ENCODE measurements at regions not wholly inside any gene's neighbourhood (a gene's known extent, or its start where the extent isn't known, plus 50 kb on each side); places are given as distances from the start of the nearest gene placed in this dataset.

- DNase-seq (ENCODE audit: low spot score in 2 of 2) (no peak), ATAC-seq (no peak)
- Mint-ChIP-seq H3K36me3 (no peaks in the 10 kb centered on the region), H3K27ac (no peak overlapping the region), H3K9me3 (peaks cover 9 to 20% of the 10 kb centered on the region in 2 donors)
These were observed 390.4 kb downstream of the SHISA9 start for GRCh38 chr16:13291591-13292333.

GRCh38 chr16:13296206-13296605 lies 394.8 kb downstream of the SHISA9 start:
- peaks cover 5 to 7% of the 10 kb centered on the region in 2 donors for H3K9me3 Mint-ChIP-seq
- no peak overlapping the region for H3K27ac Mint-ChIP-seq
- H3K36me3 Mint-ChIP-seq = no peaks in the 10 kb centered on the region
- DNase-seq (ENCODE audit: low spot score in 2 of 2) = no peak
- no peak for ATAC-seq

- Mint-ChIP-seq H3K27ac (no peak overlapping the region), H3K9me3 (peaks cover 5 to 7% of the 10 kb centered on the region in 2 donors), H3K36me3 (no peaks in the 10 kb centered on the region)
- no peak for DNase-seq (ENCODE audit: low spot score in 2 of 2)
- ATAC-seq = no peak
These were observed 397.3 kb downstream of the SHISA9 start for GRCh38 chr16:13298666-13299065.

- ATAC-seq = no peak
- Mint-ChIP-seq H3K9me3 (peaks cover 5 to 7% of the 10 kb centered on the region in 2 donors), H3K27ac (no peak overlapping the region), H3K36me3 (no peaks in the 10 kb centered on the region)
- no peak for DNase-seq (ENCODE audit: low spot score in 2 of 2)
These were observed 398.9 kb downstream of the SHISA9 start for GRCh38 chr16:13300066-13300840.

GRCh38 chr16:13305019-13305755 lies 403.8 kb downstream of the SHISA9 start:
- no peak overlapping the region for H3K27ac Mint-ChIP-seq
- peaks cover 4 to 12% of the 10 kb centered on the region in 2 donors for H3K9me3 Mint-ChIP-seq
- ATAC-seq = no peak
- DNase-seq (ENCODE audit: low spot score in 2 of 2) = no peak
- no peaks in the 10 kb centered on the region for H3K36me3 Mint-ChIP-seq

GRCh38 chr16:13306161-13306995 lies 405.0 kb downstream of the SHISA9 start:
- DNase-seq (ENCODE audit: low spot score in 2 of 2) (no peak), ATAC-seq (no peak)
- Mint-ChIP-seq H3K27ac (no peak overlapping the region), H3K9me3 (peaks cover 4 to 7% of the 10 kb centered on the region in 2 donors), H3K36me3 (no peaks in the 10 kb centered on the region)

- no peak overlapping the region for H3K27ac Mint-ChIP-seq
- ATAC-seq (no peak), DNase-seq (ENCODE audit: low spot score in 2 of 2) (no peak)
- peaks cover 0 to 7% of the 10 kb centered on the region in 2 donors for H3K9me3 Mint-ChIP-seq
- H3K36me3 Mint-ChIP-seq = no peaks in the 10 kb centered on the region
These were observed 405.9 kb downstream of the SHISA9 start for GRCh38 chr16:13307255-13307654.

GRCh38 chr16:13307851-13308250 lies 406.5 kb downstream of the SHISA9 start:
- peaks cover 0 to 7% of the 10 kb centered on the region in 2 donors for H3K9me3 Mint-ChIP-seq

GRCh38 chr16:13312063-13312462 lies 410.7 kb downstream of the SHISA9 start:
- DNase-seq (ENCODE audit: low spot score in 2 of 2) (no peak), ATAC-seq (no peak)
- Mint-ChIP-seq H3K27ac (no peak overlapping the region), H3K9me3 (peaks cover 0 to 7% of the 10 kb centered on the region in 2 donors), H3K36me3 (no peaks in the 10 kb centered on the region)

More at GRCh38 chr16:13307851-13308250, 406.5 kb downstream of the SHISA9 start:
- ATAC-seq = no peak
- no peaks in the 10 kb centered on the region for H3K36me3 Mint-ChIP-seq
- DNase-seq (ENCODE audit: low spot score in 2 of 2) = no peak
- no peak overlapping the region for H3K27ac Mint-ChIP-seq

GRCh38 chr16:13313351-13313750 lies 412.0 kb downstream of the SHISA9 start:
- Mint-ChIP-seq H3K9me3 (no peaks in the 10 kb centered on the region), H3K36me3 (no peaks in the 10 kb centered on the region), H3K27ac (no peak overlapping the region)
- DNase-seq (ENCODE audit: low spot score in 2 of 2) (no peak), ATAC-seq (no peak)

GRCh38 chr16:13314633-13315032 lies 413.2 kb downstream of the SHISA9 start:
- H3K27ac Mint-ChIP-seq = no peak overlapping the region
- no peaks in the 10 kb centered on the region for H3K36me3 Mint-ChIP-seq
- ATAC-seq (no peak), DNase-seq (ENCODE audit: low spot score in 2 of 2) (no peak)
- H3K9me3 Mint-ChIP-seq = no peaks in the 10 kb centered on the region

GRCh38 chr16:13315642-13316427 lies 414.4 kb downstream of the SHISA9 start:
- Mint-ChIP-seq H3K9me3 (no peaks in the 10 kb centered on the region), H3K36me3 (no peaks in the 10 kb centered on the region), H3K27ac (no peak overlapping the region)
- ATAC-seq (no peak), DNase-seq (ENCODE audit: low spot score in 2 of 2) (no peak)

GRCh38 chr16:13322336-13322735 lies 420.9 kb downstream of the SHISA9 start:
- Mint-ChIP-seq H3K36me3 (no peaks in the 10 kb centered on the region), H3K9me3 (peaks cover 0 to 3% of the 10 kb centered on the region in 2 donors), H3K27ac (no peak overlapping the region)
- no peak for DNase-seq (ENCODE audit: low spot score in 2 of 2)
- no peak for ATAC-seq

- no peaks in the 10 kb centered on the region for H3K36me3 Mint-ChIP-seq
- H3K27ac Mint-ChIP-seq = no peak overlapping the region
- DNase-seq (ENCODE audit: low spot score in 2 of 2) (no peak), ATAC-seq (no peak)
- H3K9me3 Mint-ChIP-seq = peaks cover 0 to 3% of the 10 kb centered on the region in 2 donors
These were observed 423.5 kb downstream of the SHISA9 start for GRCh38 chr16:13324851-13325250.

GRCh38 chr16:13325396-13325795 lies 424.0 kb downstream of the SHISA9 start:
- Mint-ChIP-seq H3K27ac (no peak overlapping the region), H3K9me3 (peaks cover 0 to 3% of the 10 kb centered on the region in 2 donors)
- ATAC-seq = no peak

GRCh38 chr16:13331918-13332317 lies 430.5 kb downstream of the SHISA9 start:
- no peaks in the 10 kb centered on the region for H3K36me3 Mint-ChIP-seq
- peaks cover 6% of the 10 kb centered on the region in 2 donors for H3K9me3 Mint-ChIP-seq
- H3K27ac Mint-ChIP-seq = no peak overlapping the region
- no peak for ATAC-seq
- DNase-seq (ENCODE audit: low spot score in 2 of 2) = no peak

More at GRCh38 chr16:13325396-13325795, 424.0 kb downstream of the SHISA9 start:
- H3K36me3 Mint-ChIP-seq = no peaks in the 10 kb centered on the region
- no peak for DNase-seq (ENCODE audit: low spot score in 2 of 2)

Data from activated naive CD4-positive, alpha-beta T cell treated with anti-CD3 and anti-CD28 coated beads, Interleukin-2, amount 50 U/mL, for 72 hours (primary cell).